Ureter (tissue), 1 donor: ENCODE measurements at regions not wholly inside any gene's neighbourhood (a gene's known extent, or its start where the extent isn't known, plus 50 kb on each side); places are given as distances from the start of the nearest gene placed in this dataset.
"Not testable (repeated sequence)": the region's sequence is repeated elsewhere in the genome, so short reads cannot be mapped to it uniquely, and the experiment has no call there.

Source experiments
- DNase-seq: peaks from one replicate; pipeline ENCODE4 v3.0.0-alpha.2; 2020; ENCODE audit warnings: low spot score
- donor health status: DM: yes; HTN: yes; CAD: no.

DNA sequence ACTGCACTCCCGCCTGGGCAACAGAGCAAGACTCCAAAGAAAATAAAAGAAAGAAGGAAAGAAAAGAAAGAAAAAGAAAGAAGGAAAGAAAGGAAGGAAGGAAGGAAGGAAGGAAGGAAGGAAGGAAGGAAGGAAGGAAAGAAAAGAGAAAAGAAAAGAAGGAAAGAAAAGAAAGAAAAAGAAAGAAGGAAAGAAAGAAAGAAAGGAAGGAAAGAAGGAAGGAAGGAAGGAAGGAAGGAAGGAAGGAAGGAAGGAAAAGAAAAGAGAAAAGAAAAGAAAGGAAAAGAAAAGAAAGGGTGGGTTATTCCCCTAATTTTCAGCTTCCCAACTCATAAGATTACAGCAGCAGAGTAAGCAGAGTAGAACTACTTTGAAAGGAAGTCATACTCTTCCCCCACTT is 64.4 kb downstream of the TMEM200C start:
- DNase-seq, result not testable (repeated sequence)

DNA sequence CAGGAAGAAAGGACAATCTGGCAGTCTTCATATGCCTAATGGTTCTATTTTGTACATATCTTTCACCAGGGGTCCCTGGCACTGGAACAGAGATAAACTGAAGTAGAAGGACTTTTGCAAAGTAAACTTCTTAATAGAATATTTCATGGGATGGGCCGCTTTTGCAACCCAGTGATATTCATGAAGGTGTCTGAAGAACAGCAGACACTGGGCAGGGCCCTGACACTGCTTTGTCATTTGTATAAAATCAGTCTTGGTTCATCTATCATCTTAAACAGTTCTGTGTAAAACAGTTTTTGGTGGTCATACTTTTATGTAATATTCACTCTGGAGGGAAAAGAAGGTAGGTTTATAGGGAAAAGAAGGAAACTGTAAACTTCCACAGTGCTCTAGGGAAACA is 66.4 kb downstream of the TMEM200C start:
- DNase-seq, result no peak

DNA sequence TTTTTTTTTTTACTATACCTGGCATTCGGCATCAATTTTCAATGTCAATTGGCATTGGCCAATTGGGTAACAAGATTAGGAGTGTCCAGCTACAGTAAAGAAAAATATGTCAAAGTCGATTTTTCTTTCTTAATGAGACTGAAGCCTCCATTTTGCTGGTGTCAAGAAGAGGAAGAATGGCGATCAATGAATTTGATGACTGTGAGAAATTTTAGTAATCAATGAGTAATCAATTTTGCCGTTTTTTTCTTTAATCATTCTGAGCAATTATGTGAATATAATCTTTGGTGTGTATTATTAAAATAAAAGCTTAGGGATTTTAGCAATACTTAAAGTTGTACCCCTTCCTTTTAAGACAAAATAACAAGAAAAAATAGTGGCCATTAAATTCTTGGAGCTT is 69.7 kb downstream of the TMEM200C start:
- DNase-seq, result no peak

DNA sequence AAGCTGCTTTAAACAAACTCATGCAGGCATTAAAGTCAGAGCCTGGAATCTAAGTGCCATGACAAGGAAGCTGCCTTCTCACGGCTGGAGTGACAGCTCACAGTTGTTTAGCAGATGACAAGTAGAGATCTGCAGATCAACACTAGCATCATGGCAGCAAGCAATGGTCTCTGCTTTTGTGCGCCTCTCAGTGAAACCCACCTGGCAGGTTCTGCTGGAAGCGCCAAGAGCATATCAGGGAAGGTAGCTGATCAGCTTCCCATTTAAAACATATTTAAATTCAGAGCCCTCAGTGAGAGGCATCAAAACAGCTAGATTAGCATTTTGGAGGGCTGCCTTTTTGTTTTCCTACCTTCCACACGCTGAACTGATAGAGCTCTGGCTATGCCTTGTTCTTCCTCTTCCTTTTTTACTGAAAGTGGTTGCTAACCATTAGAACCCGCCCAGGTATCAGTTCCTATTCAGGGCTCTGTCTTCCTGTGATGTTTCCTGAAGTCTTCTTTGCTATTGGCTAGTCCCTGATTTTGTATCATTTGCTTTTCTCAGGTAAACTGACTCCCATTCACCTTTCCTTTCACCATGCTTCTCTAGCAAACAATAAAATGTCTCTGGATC is 70.8 kb downstream of the TMEM200C start:
- DNase-seq, result no peak

DNA sequence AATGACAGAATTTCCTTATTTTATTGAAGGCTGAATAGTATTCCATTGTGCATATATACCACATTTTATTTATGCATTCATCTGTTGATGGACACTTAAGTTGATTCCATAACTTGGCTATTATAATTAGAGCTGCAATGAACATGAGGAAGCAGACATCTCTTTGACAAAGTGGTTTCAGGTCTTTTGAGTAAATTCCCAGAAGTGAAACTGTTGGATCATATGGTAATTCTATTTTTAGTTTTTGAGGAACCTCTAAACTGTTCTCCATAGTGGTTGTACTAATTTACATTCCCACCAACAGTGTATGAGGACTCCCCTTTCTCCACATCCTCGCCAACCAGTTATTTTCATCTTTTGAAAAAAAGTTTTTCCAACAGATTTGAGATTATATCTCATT is 77.5 kb downstream of the TMEM200C start:
- no peak for DNase-seq

DNA sequence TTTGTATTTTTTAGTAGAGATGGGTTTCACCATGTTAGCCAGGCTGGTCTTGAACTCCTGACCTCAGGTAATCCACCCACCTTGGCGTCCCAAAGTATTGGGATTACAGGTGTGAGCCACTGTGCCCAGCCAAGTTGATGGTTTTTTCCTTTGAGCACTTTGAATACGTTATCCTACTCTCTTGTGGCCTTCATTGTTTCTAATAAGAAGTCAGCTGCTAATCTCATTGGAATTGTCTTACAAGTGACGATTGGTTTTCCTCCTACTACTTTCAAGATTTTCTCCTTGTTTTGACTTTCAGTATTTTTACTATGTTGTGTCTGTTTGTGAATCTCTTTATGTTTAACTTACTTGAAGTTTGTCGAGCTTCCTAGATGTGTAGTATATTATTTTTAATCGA is 88.5 kb downstream of the TMEM200C start:
- DNase-seq, result no peak

DNA sequence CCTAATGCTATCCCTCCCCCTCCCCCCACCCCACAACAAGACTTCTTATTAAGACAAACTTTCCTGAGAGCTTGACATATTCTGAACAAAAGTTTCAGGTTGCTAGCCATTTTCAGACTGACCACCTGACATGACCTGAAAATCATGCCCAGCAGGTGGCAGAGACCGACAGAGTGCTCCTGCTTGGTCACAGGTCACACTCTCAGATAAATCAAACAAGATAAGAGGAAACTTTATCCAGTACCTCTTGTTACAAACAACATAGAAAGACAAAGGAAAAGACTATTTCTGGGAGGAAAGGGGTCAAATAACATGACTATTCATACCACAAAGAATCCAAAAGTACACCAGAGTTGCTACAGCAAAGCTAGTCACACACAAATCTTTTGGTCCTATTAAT is 107.4 kb downstream of the TMEM200C start:
- DNase-seq, result no peak

DNA sequence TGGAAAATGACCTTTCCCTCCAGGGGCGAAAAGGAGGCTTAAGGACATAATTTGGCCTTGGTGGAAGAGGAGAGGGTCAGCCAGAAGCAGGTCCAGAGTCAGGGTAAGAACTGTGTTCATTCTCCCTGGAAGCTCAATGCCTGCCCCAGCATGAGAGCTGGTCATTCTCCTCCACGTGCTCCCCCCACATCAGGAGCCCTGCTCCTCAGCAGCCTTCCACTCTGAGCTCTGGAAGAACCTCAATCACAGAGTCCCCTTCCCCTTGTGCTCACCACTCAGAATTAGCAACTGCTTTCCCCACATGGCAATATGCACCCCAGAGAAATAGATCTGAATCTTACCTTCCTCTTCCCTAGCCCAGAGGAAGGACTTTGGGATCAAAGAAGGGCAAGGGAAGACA is 115.4 kb downstream of the TMEM200C start:
- DNase-seq, result no peak

DNA sequence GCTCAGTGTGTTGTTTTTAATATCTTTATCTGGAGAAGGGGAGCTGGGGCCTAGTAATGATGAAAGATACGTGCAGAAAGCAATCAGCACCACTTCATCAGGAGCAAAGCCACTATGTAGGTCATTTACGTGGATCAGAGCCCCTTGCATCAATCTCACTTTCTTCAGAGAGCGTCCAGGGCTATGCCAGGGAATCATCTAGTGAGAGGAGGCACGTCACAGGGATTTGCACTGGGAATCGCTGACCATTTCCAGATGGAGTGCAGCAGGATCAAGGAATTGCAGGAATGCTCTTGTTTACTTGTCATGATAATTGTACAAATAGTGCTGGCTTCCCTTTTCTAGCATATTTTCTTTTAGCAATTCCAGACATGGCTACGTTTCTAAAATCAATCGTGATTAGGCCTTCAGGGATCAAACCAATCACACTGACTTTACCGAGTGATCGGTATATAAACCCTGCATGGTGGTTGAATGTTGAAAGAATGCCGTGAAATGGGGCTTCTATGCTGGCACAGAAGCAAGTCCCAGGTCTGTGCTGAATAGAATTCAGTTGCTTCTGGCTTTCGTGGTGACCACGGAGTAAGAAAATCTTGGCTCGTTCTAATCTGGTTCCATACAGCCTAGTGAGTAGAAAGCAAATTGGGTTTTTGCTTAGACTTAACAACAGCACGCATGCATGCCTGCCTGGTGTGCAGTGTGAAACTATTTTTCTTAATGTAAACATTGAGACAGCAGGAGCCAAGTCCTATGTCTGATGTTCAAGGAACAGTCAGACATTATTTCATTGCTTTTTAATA is 122.8 kb downstream of the TMEM200C start:
- no peak for DNase-seq

DNA sequence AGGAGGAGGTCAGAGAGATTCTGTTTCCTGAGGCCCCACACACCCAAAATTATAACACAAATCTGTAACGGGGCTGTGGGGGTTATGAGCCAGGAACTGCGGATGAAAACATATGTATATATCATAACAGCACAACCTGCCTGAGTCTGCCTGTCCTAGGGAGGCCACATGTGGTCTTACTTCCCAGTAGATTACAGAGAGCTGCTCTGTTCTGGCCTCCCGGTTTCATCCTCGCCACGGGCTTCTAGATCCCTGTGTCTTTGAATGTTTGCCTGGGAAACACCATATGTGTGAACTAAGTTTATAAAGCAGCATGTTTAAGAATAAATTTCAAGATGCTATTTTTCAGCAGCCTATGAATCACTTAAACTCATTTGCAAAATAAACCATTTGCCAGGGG is 124.0 kb downstream of the TMEM200C start:
- DNase-seq, result no peak

DNA sequence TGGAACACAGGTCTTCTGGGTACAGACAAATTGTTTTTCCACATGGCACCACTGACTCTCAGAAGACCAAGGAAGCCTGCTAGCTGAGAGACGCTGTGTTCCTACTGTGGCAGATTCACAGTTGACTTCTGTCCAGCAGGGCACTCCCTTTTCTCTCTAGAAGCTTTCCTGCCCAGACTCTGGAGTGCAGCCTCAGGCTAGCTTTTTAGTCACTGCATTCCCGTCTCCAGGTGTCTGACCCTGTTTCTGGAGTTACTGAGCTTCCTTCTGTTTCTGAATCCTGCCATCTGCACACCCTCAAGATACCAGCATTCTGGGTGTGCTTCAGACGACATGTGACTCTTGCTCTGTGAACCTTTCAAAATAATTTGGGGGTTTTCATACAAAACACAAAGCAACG is 125.1 kb downstream of the TMEM200C start:
- no peak for DNase-seq

DNA sequence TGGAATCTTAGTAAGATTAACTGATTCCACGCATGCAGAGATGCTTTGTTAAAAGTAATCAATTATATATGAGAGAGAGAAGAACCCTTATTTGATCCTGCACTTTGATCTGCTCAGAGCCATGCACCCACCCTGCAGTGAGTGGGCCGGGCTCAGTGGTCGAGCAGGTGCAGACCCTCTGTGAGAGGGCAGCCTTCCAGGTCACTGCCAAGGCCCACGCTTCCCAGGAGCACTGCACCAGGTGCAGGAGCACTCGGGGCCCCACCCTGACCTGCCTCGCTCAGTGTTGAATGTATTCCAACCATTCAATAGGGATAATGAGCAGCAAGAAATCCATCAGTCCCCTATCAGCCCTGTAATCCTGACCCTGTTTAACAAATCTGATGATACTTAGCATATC is 126.9 kb downstream of the TMEM200C start:
- DNase-seq, result no peak

DNA sequence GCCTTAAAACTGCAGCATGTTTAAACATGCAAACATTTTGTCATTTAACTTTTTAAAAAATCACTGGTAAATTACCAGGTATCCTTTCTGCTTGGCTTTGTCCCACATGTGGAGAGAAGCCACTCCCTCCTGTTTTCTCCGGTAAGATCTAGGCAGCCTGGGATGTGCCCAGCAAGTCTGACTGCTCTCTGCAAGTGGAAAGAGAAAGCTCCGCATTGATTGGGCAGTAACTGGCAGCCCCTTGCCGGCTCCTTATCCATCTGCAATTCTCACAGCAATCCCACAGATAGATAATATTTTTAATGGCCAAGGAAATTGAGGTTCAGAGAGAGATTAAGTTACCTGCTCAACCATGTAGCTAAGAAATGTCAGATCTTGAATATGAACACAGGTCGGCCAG is 136.1 kb downstream of the TMEM200C start:
- no peak for DNase-seq

DNA sequence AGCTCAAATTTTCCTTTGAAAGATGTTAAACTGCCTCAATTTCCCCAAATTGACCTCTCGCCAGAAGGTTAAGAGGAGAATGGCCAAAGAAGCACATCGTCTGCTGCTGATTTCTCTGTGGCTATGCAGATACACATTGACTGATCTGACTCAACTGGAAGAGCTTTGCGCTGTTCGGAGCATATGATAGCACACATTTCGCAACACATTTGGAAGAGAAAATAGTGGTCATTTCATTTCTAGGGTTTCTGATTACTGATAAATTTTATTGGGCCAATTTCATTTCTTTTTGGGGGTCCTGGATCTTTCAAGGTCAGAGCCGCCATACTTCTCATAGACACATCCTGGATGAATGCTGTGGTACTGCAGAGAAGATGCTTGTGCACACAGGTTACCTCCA is 138.5 kb downstream of the TMEM200C start:
- DNase-seq, result no peak

DNA sequence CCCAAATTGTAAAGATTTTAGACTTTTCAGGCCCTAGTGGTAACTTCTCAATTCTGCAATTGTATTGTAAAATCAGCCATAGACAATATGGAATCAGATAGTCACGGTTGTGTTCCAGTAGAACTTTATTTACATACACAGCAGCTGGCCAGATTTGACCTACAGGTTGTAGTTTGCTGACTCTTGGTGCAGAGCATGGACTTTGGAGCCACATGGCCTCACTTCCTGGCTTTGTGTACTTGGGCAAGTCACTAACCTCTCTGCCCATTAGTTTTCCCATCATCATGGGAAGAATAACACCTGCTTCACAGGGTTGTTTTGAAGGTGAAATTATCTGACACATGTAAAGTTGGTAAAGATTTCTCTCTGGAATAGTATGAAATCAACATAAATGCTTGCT is 147.6 kb downstream of the TMEM200C start:
- DNase-seq, result no peak

DNA sequence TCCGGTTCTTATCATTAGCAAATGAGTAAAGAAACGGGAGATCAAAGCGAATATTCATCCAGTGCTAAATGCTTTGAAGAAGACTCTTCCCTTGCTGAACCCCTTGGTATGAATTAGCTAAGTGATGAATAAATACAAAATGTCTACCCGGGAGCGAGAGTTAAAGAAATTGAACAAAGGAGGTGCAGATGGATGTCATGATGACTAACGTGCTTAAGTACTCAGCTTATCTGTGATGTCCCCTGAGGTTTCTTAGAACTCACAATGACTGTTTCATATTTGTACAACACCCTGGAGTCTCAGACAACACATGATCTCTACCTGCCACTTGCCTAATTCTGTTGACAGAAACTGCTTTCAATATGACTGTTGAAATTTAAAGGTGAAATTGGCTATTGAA is 148.5 kb downstream of the TMEM200C start:
- no peak for DNase-seq

DNA sequence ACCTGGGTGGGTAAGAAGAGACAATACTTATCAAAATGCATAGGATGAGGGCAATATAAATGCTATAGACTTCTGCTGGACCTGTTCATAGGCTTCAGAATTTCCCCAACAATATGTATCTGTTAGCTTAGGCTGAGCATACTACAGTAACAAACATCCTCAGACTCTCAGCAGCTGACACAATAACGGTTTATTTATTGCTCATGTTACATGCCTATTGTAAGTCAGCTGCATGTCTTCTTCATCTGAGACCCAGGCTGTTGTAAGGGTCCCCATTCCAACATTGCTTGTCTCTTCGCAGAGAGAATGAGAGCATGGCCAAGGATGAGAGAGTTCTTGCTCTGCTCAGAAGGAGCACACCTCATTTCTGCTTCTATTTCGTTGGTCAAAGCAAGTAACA is 150.7 kb downstream of the TMEM200C start:
- DNase-seq, result no peak

DNA sequence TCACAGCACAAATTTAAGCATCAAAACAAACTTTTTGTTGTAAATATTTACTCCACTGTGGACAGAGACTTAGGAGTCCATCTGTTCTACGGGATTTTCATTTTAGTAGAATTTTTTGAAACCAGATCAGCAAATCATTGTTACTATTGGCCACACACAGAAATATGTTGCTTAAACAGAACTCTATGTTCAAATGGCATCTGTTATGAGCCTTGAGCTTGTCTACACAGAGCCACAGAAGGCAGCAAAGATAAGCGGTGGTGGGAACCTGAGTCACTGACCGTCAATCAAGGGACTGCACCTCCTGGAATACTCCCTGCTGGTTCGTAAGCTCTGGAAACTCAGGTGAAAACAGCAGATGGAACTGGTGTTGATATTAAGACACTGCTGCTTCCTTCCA is 156.8 kb downstream of the TMEM200C start:
- no peak for DNase-seq

DNA sequence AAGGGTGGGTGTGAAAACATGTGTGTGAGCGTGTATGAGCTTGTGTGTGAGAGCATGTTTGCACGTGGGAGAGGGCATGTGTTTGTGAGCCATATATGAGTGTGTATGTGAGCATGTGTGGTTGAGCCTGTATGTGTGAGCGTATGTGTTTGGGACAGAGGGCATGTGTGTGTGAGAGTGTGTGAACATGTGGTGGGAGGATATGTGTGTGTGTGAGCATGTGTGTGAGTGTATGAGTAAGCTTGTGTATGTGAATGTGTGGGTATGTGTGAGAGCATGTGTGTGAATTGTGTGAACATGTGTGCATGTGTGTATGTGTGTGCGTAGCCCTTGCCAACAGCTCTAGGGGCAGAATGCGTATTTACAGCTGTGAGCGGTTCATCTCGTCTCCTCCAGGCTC is 163.0 kb downstream of the TMEM200C start:
- no peak for DNase-seq

DNA sequence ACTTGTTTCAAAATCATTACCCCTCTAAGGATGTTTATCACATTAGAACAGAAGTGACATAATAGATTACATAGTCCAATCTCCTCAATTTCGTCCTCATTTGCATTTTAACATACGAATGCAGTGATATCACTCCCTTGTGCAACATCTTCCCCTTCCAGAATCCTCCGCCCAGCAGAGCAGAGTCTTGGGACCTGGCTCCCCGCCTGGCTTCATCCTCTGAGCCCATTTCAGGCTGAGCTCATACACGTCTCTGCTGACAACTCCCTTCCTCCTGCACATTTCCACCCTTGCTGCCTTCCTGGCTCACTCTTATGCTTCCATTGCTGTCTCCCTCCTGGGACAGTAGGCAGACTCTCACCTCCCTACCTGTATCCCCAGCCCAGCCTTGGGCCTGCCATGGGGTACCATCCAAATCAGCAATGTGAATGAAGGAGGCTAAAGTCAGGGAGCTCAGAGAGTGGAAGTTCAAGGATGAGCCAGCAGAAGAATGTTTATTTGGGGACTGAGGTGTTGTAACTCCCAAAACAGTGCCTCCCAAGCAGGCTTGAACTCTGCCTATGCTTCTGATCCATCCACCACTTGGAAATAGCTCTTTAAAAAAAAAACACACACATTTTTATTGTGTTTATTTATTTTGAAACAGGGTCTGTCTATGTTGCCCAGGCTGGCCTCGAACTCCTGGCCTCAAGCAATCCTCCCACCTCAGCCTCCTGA is 165.2 kb downstream of the TMEM200C start:
- no peak for DNase-seq

DNA sequence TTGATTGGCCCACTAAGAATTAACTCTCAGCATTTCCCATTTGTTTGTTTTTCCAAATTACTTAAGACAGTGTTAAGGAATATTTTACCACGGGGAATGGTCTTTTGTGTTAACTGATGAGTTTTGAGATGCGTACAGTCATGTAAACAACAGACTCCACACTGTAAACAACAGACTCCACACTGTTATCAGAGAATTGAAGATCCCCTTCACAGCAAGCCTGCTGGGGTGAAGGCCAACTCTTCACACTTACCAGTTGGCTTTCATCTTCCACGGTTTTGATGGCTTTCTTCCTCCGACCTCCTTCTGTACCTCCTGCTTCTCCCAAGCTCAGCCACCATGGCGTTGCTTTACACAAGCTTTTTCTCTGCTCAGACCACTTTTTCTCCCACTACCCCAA is 166.8 kb downstream of the TMEM200C start:
- no peak for DNase-seq

DNA sequence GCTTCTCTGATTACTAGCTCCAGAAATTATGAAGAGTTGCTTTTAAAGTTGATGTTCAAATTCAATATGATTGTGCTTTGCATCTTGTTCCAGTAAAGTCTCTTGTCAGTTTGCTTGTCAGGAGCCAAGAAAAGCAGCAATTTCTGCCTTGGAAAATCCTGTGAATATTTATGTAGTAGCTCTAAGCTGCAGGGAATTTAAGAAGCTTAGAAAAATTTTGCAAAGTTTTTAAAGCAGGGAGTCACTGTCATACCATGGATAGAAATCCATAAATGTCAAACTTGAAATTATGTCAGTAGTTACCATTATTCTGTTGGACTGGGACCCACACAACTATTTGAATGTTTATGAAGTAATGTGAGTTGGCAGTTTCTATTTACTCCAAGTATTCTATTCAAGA is 169.3 kb downstream of the TMEM200C start:
- DNase-seq, result no peak

DNA sequence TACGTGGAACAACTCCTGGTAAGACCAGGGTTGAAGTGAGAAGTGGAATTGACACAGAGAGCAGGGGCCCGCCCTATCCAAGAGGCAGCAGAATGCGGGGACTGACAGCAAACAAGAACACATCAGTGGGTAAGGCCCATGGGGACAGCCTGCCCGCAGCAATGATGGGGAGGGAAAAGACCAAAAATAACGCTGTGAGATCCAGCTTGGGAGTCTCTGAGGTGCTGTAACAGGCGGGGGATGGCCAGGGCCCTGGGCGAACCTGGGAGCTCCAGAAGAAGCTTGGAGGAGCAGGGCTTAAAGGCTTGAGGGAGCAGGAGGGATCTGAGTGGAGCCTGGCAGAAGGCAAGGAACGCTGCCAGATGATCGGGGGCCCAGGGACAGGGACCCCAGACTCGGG is 173.4 kb downstream of the TMEM200C start:
- no peak for DNase-seq
